GM19397 (cell line): ENCODE measurements at regions not wholly inside any gene's neighbourhood (a gene's known extent, or its start where the extent isn't known, plus 50 kb on each side); places are given as distances from the start of the nearest gene placed in this dataset.
"Not testable (repeated sequence)": the region's sequence is repeated elsewhere in the genome, so short reads cannot be mapped to it uniquely, and the experiment has no call there.

Experiments used
- ATAC-seq: cut with Tn5 transposase; IDR thresholded peaks from one replicate; pipeline ENCODE4 v1.9.1; 2021; ENCODE audit warnings: mild to moderate bottlenecking, moderate library complexity; ENCODE audit not compliant: unreplicated experiment

- ATAC-seq, result peak; percentile 75
Measured at GRCh38 chr12:76183459-76184186, 99.1 kb upstream of the NAP1L1 start.

- ATAC-seq, result no peak
Measured at GRCh38 chr12:76180401-76181277, 96.2 kb upstream of the NAP1L1 start.

- no peak for ATAC-seq
Measured at GRCh38 chr12:76178452-76178851, 94.0 kb upstream of the NAP1L1 start.

- ATAC-seq, result no peak
Measured at GRCh38 chr12:76177821-76178220, 93.3 kb upstream of the NAP1L1 start.

GRCh38 chr12:76176940-76177339 lies 92.5 kb upstream of the NAP1L1 start:
- ATAC-seq, result no peak

- ATAC-seq, result not testable (repeated sequence)
Measured at GRCh38 chr12:76175946-76176345, 91.5 kb upstream of the NAP1L1 start.

- no peak for ATAC-seq
Measured at GRCh38 chr12:76173756-76174155, 89.3 kb upstream of the NAP1L1 start.

- ATAC-seq, result peak; percentile 99
Measured at GRCh38 chr12:76158518-76159321, 74.2 kb upstream of the NAP1L1 start.

- ATAC-seq, result no peak
Measured at GRCh38 chr12:76156726-76157125, 72.2 kb upstream of the NAP1L1 start.

GRCh38 chr12:76156314-76156713 lies 71.8 kb upstream of the NAP1L1 start:
- ATAC-seq, result no peak

- ATAC-seq, result no peak
Measured at GRCh38 chr12:76155157-76155670, 70.7 kb upstream of the NAP1L1 start.

- no peak for ATAC-seq
Measured at GRCh38 chr12:76153616-76154015, 69.1 kb upstream of the NAP1L1 start.

- peak; percentile 71 for ATAC-seq
Measured at GRCh38 chr12:76152181-76152807, 67.8 kb upstream of the NAP1L1 start.

GRCh38 chr12:76144245-76144549 lies 59.7 kb upstream of the NAP1L1 start:
- no peak for ATAC-seq

GRCh38 chr12:76143343-76144244 lies 59.1 kb upstream of the NAP1L1 start:
- peak; percentile 98 for ATAC-seq

- ATAC-seq, result no peak
Measured at GRCh38 chr12:76142305-76142704, 57.8 kb upstream of the NAP1L1 start.

- no peak for ATAC-seq
Measured at GRCh38 chr12:76138656-76139055, 54.2 kb upstream of the NAP1L1 start.

GRCh38 chr12:76137606-76138005 lies 53.1 kb upstream of the NAP1L1 start:
- ATAC-seq, result no peak

- no peak for ATAC-seq
Measured at GRCh38 chr12:76135456-76135855, 51.0 kb upstream of the NAP1L1 start.
